ENCODE measurements at regions not wholly inside any gene's neighbourhood (a gene's known extent, or its start where the extent isn't known, plus 50 kb on each side); places are given as distances from the start of the nearest gene placed in this dataset.

GRCh38 chr18:76684265-76684664, 138.1 kb upstream of the ZNF236 start:
- no peak for DNase-seq (ENCODE audit: low spot score)

- no peak for DNase-seq (ENCODE audit: low spot score)
Measured at GRCh38 chr18:76679945-76680344, 142.4 kb upstream of the ZNF236 start.

- DNase-seq (ENCODE audit: low spot score), result no peak
Measured at GRCh38 chr18:76679259-76679658, 143.1 kb upstream of the ZNF236 start.

- no peak for DNase-seq (ENCODE audit: low spot score)
Measured at GRCh38 chr18:76678248-76678647, 144.1 kb upstream of the ZNF236 start.

- DNase-seq (ENCODE audit: low spot score), result no peak
Measured at GRCh38 chr18:76674596-76674995, 147.8 kb upstream of the ZNF236 start.

GRCh38 chr18:76673281-76674185, 148.8 kb upstream of the ZNF236 start:
- DNase-seq (ENCODE audit: low spot score), result no peak

GRCh38 chr18:76672627-76673026, 149.7 kb upstream of the ZNF236 start:
- DNase-seq (ENCODE audit: low spot score), result no peak

GRCh38 chr18:76670564-76671288, 151.6 kb upstream of the ZNF236 start:
- no peak for DNase-seq (ENCODE audit: low spot score)

- DNase-seq (ENCODE audit: low spot score), result no peak
Measured at GRCh38 chr18:76668546-76668945, 153.8 kb upstream of the ZNF236 start.

GRCh38 chr18:76668119-76668518, 154.2 kb upstream of the ZNF236 start:
- DNase-seq (ENCODE audit: low spot score), result no peak

GRCh38 chr18:76667603-76668002, 154.8 kb upstream of the ZNF236 start:
- DNase-seq (ENCODE audit: low spot score), result no peak

GRCh38 chr18:76662626-76663025, 159.7 kb upstream of the ZNF236 start:
- DNase-seq (ENCODE audit: low spot score), result no peak

GRCh38 chr18:76660571-76661192, 161.7 kb upstream of the ZNF236 start:
- DNase-seq (ENCODE audit: low spot score), result no peak

GRCh38 chr18:76658627-76659026, 163.6 kb upstream of the ZNF516 start:
- no peak for DNase-seq (ENCODE audit: low spot score)

GRCh38 chr18:76657911-76658470, 162.9 kb upstream of the ZNF516 start:
- DNase-seq (ENCODE audit: low spot score), result no peak

GRCh38 chr18:76656925-76657827, 162.1 kb upstream of the ZNF516 start:
- no peak for DNase-seq (ENCODE audit: low spot score)

GRCh38 chr18:76654577-76654976, 159.5 kb upstream of the ZNF516 start:
- DNase-seq (ENCODE audit: low spot score), result no peak

- no peak for DNase-seq (ENCODE audit: low spot score)
Measured at GRCh38 chr18:76647322-76647721, 152.3 kb upstream of the ZNF516 start.

GRCh38 chr18:76644580-76644979, 149.5 kb upstream of the ZNF516 start:
- no peak for DNase-seq (ENCODE audit: low spot score)

GRCh38 chr18:76643996-76644395, 149.0 kb upstream of the ZNF516 start:
- DNase-seq (ENCODE audit: low spot score), result no peak

GRCh38 chr18:76643199-76643598, 148.2 kb upstream of the ZNF516 start:
- no peak for DNase-seq (ENCODE audit: low spot score)

Measured in hepatic stellate cell (primary cell).